Neutrophil (primary cell): ENCODE measurements at regions not wholly inside any gene's neighbourhood (a gene's known extent, or its start where the extent isn't known, plus 50 kb on each side); places are given as distances from the start of the nearest gene placed in this dataset.

Source experiments
- H3K27ac ChIP-seq: fragments of 200-600 bp; sonication (generic); 2 replicates; pipeline ENCODE4 v1.5.1; 2016; ENCODE audit warnings: mild to moderate bottlenecking, moderate library complexity
- H3K27me3 ChIP-seq: fragments of 200-600 bp; sonication (generic); 2 replicates; pipeline ENCODE4 v1.6.0; 2016; ENCODE audit warnings: mild to moderate bottlenecking
- H3K36me3 ChIP-seq: fragments of 200-600 bp; sonication (generic); 2 replicates; pipeline ENCODE4 v1.5.1; 2017
- H3K4me1 ChIP-seq, 2 experiments: fragments of 200-600 bp in 1 of 2; sonication (generic) in 1 of 2; 1 replicate in 1 of 2; 2 replicates in 1 of 2; pipeline versions ENCODE4 v1.5.1 to v1.6.1; 2013 to 2016; ENCODE audit warnings: low read depth in 1 of 2, low read length in 1 of 2, mild to moderate bottlenecking in 1 of 2, moderate library complexity in 1 of 2; ENCODE audit not compliant: control insufficient read depth in 1 of 2, insufficient read depth in 1 of 2
- H3K4me3 ChIP-seq, 2 experiments: fragments of 200-600 bp in 1 of 2; sonication (generic) in 1 of 2; 1 replicate in 1 of 2; 2 replicates in 1 of 2; pipeline ENCODE4 v1.5.1; 2013 to 2016; ENCODE audit warnings: low read depth in 1 of 2, low read length in 1 of 2, mild to moderate bottlenecking in 1 of 2, moderate library complexity in 1 of 2
- H3K9me3 ChIP-seq: fragments of 200-600 bp; sonication (generic); 2 replicates; pipeline ENCODE4 v1.5.1; 2016
- CTCF ChIP-seq: fragments of 200-600 bp; sonication (generic); IDR thresholded peaks from 2 replicates; pipeline ENCODE4 v1.5.1; 2016; ENCODE audit warnings: antibody characterized with exemption

- Histone ChIP-seq H3K36me3 (no peaks in the 10 kb centered on the region), H3K4me3 (no peak overlapping the region), H3K9me3 (no peaks in the 10 kb centered on the region), H3K27ac (no peak overlapping the region), H3K27me3 (no peaks in the 10 kb centered on the region), H3K4me1 (no peaks in the 10 kb centered on the region)
- no peak for TF ChIP-seq CTCF
Observed at GRCh38 chr2:220998156-220998555, 573.9 kb downstream of the EPHA4 start.

GRCh38 chr2:220999356-220999755 is 572.7 kb downstream of the EPHA4 start:
- H3K4me1 ChIP-seq: no peaks in the 10 kb centered on the region
- no peaks in the 10 kb centered on the region for H3K9me3 ChIP-seq
- no peak overlapping the region for H3K27ac ChIP-seq
- H3K36me3 ChIP-seq: no peaks in the 10 kb centered on the region
- TF ChIP-seq CTCF: no peak
- H3K4me3 ChIP-seq: no peak overlapping the region
- H3K27me3 ChIP-seq: no peaks in the 10 kb centered on the region

- Histone ChIP-seq H3K4me1 (no peaks in the 10 kb centered on the region), H3K27ac (no peak overlapping the region), H3K4me3 (no peak overlapping the region), H3K36me3 (no peaks in the 10 kb centered on the region), H3K9me3 (no peaks in the 10 kb centered on the region), H3K27me3 (no peaks in the 10 kb centered on the region)
- TF ChIP-seq CTCF: no peak
Observed at GRCh38 chr2:221001381-221001801, 570.7 kb downstream of the EPHA4 start.

GRCh38 chr2:221002101-221002685 is 569.9 kb downstream of the EPHA4 start:
- Histone ChIP-seq H3K36me3 (no peaks in the 10 kb centered on the region), H3K4me1 (no peaks in the 10 kb centered on the region), H3K27ac (no peak overlapping the region), H3K27me3 (no peaks in the 10 kb centered on the region), H3K9me3 (no peaks in the 10 kb centered on the region), H3K4me3 (no peak overlapping the region)
- no peak for TF ChIP-seq CTCF

GRCh38 chr2:221005338-221005737 is 566.8 kb downstream of the EPHA4 start:
- no peaks in the 10 kb centered on the region for H3K9me3 ChIP-seq
- H3K27ac ChIP-seq: no peak overlapping the region
- no peak overlapping the region for H3K4me3 ChIP-seq
- no peaks in the 10 kb centered on the region for H3K4me1 ChIP-seq
- H3K27me3 ChIP-seq: no peaks in the 10 kb centered on the region
- no peak for TF ChIP-seq CTCF
- H3K36me3 ChIP-seq: no peaks in the 10 kb centered on the region

GRCh38 chr2:221006084-221006483 is 566.0 kb downstream of the EPHA4 start:
- H3K36me3 ChIP-seq: no peaks in the 10 kb centered on the region
- no peak for TF ChIP-seq CTCF
- no peaks in the 10 kb centered on the region for H3K9me3 ChIP-seq
- no peaks in the 10 kb centered on the region for H3K4me1 ChIP-seq
- no peak overlapping the region for H3K27ac ChIP-seq
- H3K27me3 ChIP-seq: no peaks in the 10 kb centered on the region
- no peak overlapping the region for H3K4me3 ChIP-seq
